Prostate gland (tissue), 2 donors: ENCODE measurements at regions not wholly inside any gene's neighbourhood (a gene's known extent, or its start where the extent isn't known, plus 50 kb on each side); places are given as distances from the start of the nearest gene placed in this dataset.

Source experiments
- POLR2A ChIP-seq: fragments of 450-650 bp; IDR thresholded peaks from one replicate; pipeline ENCODE4 v1.6.1; 2016; ENCODE audit warnings: antibody characterized with exemption, mild to moderate bottlenecking
- TF ChIP-seq, protein P1 (sequence below), 4 experiments: fragments of 200-600 bp in 2 of 4; fragments of 450-650 bp in 2 of 4; sonication (generic) in 2 of 4; IDR thresholded peaks; 1 replicate in 3 of 4; 2 replicates in 1 of 4; pipeline ENCODE4 v1.5.1; 2016 to 2019; ENCODE audit warnings: antibody characterized with exemption in 4 of 4, mild to moderate bottlenecking in 2 of 4, moderate library complexity in 2 of 4

DNA sequence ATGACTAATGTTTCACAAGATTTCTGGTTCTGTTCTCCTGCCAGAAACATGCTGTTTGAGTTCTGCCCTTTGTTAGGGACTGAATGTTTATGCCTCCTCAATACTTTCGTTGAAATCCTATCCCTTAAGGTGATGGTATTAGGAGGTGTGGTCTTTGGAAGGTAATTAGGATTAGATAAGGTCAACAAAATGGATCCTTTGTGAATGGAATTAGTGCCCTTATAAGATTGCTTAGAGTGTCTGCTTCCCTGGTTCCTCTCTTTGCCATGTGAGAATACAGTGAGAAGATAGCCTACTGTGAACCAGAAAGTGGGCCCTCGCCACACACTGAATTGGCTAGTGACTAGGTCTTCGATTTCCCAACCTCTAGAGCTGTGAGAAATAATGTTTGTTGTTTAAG lies 621.4 kb upstream of the ALCAM start:
- TF ChIP-seq, protein P1, sequence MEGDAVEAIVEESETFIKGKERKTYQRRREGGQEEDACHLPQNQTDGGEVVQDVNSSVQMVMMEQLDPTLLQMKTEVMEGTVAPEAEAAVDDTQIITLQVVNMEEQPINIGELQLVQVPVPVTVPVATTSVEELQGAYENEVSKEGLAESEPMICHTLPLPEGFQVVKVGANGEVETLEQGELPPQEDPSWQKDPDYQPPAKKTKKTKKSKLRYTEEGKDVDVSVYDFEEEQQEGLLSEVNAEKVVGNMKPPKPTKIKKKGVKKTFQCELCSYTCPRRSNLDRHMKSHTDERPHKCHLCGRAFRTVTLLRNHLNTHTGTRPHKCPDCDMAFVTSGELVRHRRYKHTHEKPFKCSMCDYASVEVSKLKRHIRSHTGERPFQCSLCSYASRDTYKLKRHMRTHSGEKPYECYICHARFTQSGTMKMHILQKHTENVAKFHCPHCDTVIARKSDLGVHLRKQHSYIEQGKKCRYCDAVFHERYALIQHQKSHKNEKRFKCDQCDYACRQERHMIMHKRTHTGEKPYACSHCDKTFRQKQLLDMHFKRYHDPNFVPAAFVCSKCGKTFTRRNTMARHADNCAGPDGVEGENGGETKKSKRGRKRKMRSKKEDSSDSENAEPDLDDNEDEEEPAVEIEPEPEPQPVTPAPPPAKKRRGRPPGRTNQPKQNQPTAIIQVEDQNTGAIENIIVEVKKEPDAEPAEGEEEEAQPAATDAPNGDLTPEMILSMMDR (IDR thresholded peaks at IDR 0.05), result no peak
- no peak for TF ChIP-seq POLR2A
